ENCODE measurements at regions not wholly inside any gene's neighbourhood (a gene's known extent, or its start where the extent isn't known, plus 50 kb on each side); places are given as distances from the start of the nearest gene placed in this dataset.

GRCh38 chr9:7930613-7931012 lies 131.0 kb upstream of the DMAC1 start:
- no peak overlapping the region for H3K4me3 ChIP-seq (ENCODE audit: extremely low read depth, insufficient read depth, low read length, poor library complexity, severe bottlenecking)
- no peaks in the 10 kb centered on the region for H3K9me3 ChIP-seq (ENCODE audit: control insufficient read depth, low read length)
- H3K36me3 ChIP-seq (ENCODE audit: control insufficient read depth, insufficient read depth, low read length), result no peaks in the 10 kb centered on the region
- WGBS, 2 experiments (ENCODE audit: insufficient coverage in 2 of 2), result no CpG with 5 or more reads among the region's 2 CpGs
- no peaks in the 10 kb centered on the region for H3K4me1 ChIP-seq (ENCODE audit: control insufficient read depth, insufficient read depth, low read length, poor library complexity, severe bottlenecking)
- H3K27ac ChIP-seq (ENCODE audit: low read depth, low read length, severe bottlenecking), result no peak overlapping the region

GRCh38 chr9:7921545-7922197 lies 122.1 kb upstream of the DMAC1 start:
- no peak overlapping the region for H3K27ac ChIP-seq (ENCODE audit: low read depth, low read length, severe bottlenecking)
- no peaks in the 10 kb centered on the region for H3K4me1 ChIP-seq (ENCODE audit: control insufficient read depth, insufficient read depth, low read length, poor library complexity, severe bottlenecking)
- 88 to 94% methylated on average over 2 to 3 of the region's 6 CpGs for WGBS, 2 experiments (ENCODE audit: insufficient coverage in 2 of 2)

GRCh38 chr9:7912037-7912535 lies 112.5 kb upstream of the DMAC1 start:
- Histone ChIP-seq H3K27ac (ENCODE audit: low read depth, low read length, severe bottlenecking) (no peak overlapping the region), H3K4me3 (ENCODE audit: extremely low read depth, insufficient read depth, low read length, poor library complexity, severe bottlenecking) (no peak overlapping the region)

More at GRCh38 chr9:7921545-7922197, 122.1 kb upstream of the DMAC1 start:
- Histone ChIP-seq H3K36me3 (ENCODE audit: control insufficient read depth, insufficient read depth, low read length) (no peaks in the 10 kb centered on the region), H3K9me3 (ENCODE audit: control insufficient read depth, low read length) (no peaks in the 10 kb centered on the region), H3K4me3 (ENCODE audit: extremely low read depth, insufficient read depth, low read length, poor library complexity, severe bottlenecking) (no peak overlapping the region)

GRCh38 chr9:7910426-7911020 lies 110.9 kb upstream of the DMAC1 start:
- 71 to 79% methylated on average over 3 of the region's 6 CpGs for WGBS, 2 experiments (ENCODE audit: insufficient coverage in 2 of 2)
- Histone ChIP-seq H3K27ac (ENCODE audit: low read depth, low read length, severe bottlenecking) (no peak overlapping the region), H3K36me3 (ENCODE audit: control insufficient read depth, insufficient read depth, low read length) (no peaks in the 10 kb centered on the region), H3K4me1 (ENCODE audit: control insufficient read depth, insufficient read depth, low read length, poor library complexity, severe bottlenecking) (peaks cover 4% of the 10 kb centered on the region), H3K9me3 (ENCODE audit: control insufficient read depth, low read length) (no peaks in the 10 kb centered on the region), H3K4me3 (ENCODE audit: extremely low read depth, insufficient read depth, low read length, poor library complexity, severe bottlenecking) (no peak overlapping the region)

More at GRCh38 chr9:7912037-7912535, 112.5 kb upstream of the DMAC1 start:
- Histone ChIP-seq H3K4me1 (ENCODE audit: control insufficient read depth, insufficient read depth, low read length, poor library complexity, severe bottlenecking) (peaks cover 4% of the 10 kb centered on the region), H3K36me3 (ENCODE audit: control insufficient read depth, insufficient read depth, low read length) (no peaks in the 10 kb centered on the region), H3K9me3 (ENCODE audit: control insufficient read depth, low read length) (no peaks in the 10 kb centered on the region)

- Histone ChIP-seq H3K4me3 (ENCODE audit: extremely low read depth, insufficient read depth, low read length, poor library complexity, severe bottlenecking) (no peak overlapping the region), H3K36me3 (ENCODE audit: control insufficient read depth, insufficient read depth, low read length) (no peaks in the 10 kb centered on the region), H3K4me1 (ENCODE audit: control insufficient read depth, insufficient read depth, low read length, poor library complexity, severe bottlenecking) (peaks cover 4% of the 10 kb centered on the region), H3K27ac (ENCODE audit: low read depth, low read length, severe bottlenecking) (no peak overlapping the region), H3K9me3 (ENCODE audit: control insufficient read depth, low read length) (no peaks in the 10 kb centered on the region)
- WGBS, 2 experiments (ENCODE audit: insufficient coverage in 2 of 2), result 93 to 96% methylated on average over 2 to 3 of the region's 5 CpGs
These were observed 110.0 kb upstream of the DMAC1 start for GRCh38 chr9:7909537-7909936.

GRCh38 chr9:7907551-7908337 lies 108.2 kb upstream of the DMAC1 start:
- no peaks in the 10 kb centered on the region for H3K36me3 ChIP-seq (ENCODE audit: control insufficient read depth, insufficient read depth, low read length)
- peaks cover 4% of the 10 kb centered on the region for H3K4me1 ChIP-seq (ENCODE audit: control insufficient read depth, insufficient read depth, low read length, poor library complexity, severe bottlenecking)
- no peak overlapping the region for H3K27ac ChIP-seq (ENCODE audit: low read depth, low read length, severe bottlenecking)
- H3K9me3 ChIP-seq (ENCODE audit: control insufficient read depth, low read length), result no peaks in the 10 kb centered on the region
- no peak overlapping the region for H3K4me3 ChIP-seq (ENCODE audit: extremely low read depth, insufficient read depth, low read length, poor library complexity, severe bottlenecking)
- WGBS, 2 experiments (ENCODE audit: insufficient coverage in 2 of 2), result no CpG with 5 or more reads among the region's 5 CpGs

GRCh38 chr9:7906783-7907550 lies 107.4 kb upstream of the DMAC1 start:
- no peak overlapping the region for H3K4me3 ChIP-seq (ENCODE audit: extremely low read depth, insufficient read depth, low read length, poor library complexity, severe bottlenecking)
- H3K36me3 ChIP-seq (ENCODE audit: control insufficient read depth, insufficient read depth, low read length), result no peaks in the 10 kb centered on the region
- H3K4me1 ChIP-seq (ENCODE audit: control insufficient read depth, insufficient read depth, low read length, poor library complexity, severe bottlenecking), result peaks cover 10% of the 10 kb centered on the region
- H3K9me3 ChIP-seq (ENCODE audit: control insufficient read depth, low read length), result no peaks in the 10 kb centered on the region
- H3K27ac ChIP-seq (ENCODE audit: low read depth, low read length, severe bottlenecking), result no peak overlapping the region
- 78 to 90% methylated on average over 1 of the region's 2 CpGs for WGBS, 2 experiments (ENCODE audit: insufficient coverage in 2 of 2)

GRCh38 chr9:7901621-7902020 lies 102.0 kb upstream of the DMAC1 start:
- WGBS, 2 experiments (ENCODE audit: insufficient coverage in 2 of 2), result 77% methylated on average over 3 of the region's 4 CpGs; no CpG with 5 or more reads in 1 of the 2 experiments
- Histone ChIP-seq H3K4me1 (ENCODE audit: control insufficient read depth, insufficient read depth, low read length, poor library complexity, severe bottlenecking) (peaks cover 10% of the 10 kb centered on the region), H3K9me3 (ENCODE audit: control insufficient read depth, low read length) (no peaks in the 10 kb centered on the region), H3K36me3 (ENCODE audit: control insufficient read depth, insufficient read depth, low read length) (no peaks in the 10 kb centered on the region), H3K27ac (ENCODE audit: low read depth, low read length, severe bottlenecking) (no peak overlapping the region), H3K4me3 (ENCODE audit: extremely low read depth, insufficient read depth, low read length, poor library complexity, severe bottlenecking) (no peak overlapping the region)

- Histone ChIP-seq H3K36me3 (ENCODE audit: control insufficient read depth, insufficient read depth, low read length) (no peaks in the 10 kb centered on the region), H3K27ac (ENCODE audit: low read depth, low read length, severe bottlenecking) (no peak overlapping the region), H3K4me3 (ENCODE audit: extremely low read depth, insufficient read depth, low read length, poor library complexity, severe bottlenecking) (no peak overlapping the region), H3K4me1 (ENCODE audit: control insufficient read depth, insufficient read depth, low read length, poor library complexity, severe bottlenecking) (peaks cover 10% of the 10 kb centered on the region), H3K9me3 (ENCODE audit: control insufficient read depth, low read length) (no peaks in the 10 kb centered on the region)
- 80% methylated on average over 1 of the region's 3 CpGs; no CpG with 5 or more reads in 1 of the 2 experiments for WGBS, 2 experiments (ENCODE audit: insufficient coverage in 2 of 2)
These were observed 101.0 kb upstream of the DMAC1 start for GRCh38 chr9:7900541-7900940.

GRCh38 chr9:7899753-7900152 lies 100.2 kb upstream of the DMAC1 start:
- Histone ChIP-seq H3K36me3 (ENCODE audit: control insufficient read depth, insufficient read depth, low read length) (no peaks in the 10 kb centered on the region), H3K4me3 (ENCODE audit: extremely low read depth, insufficient read depth, low read length, poor library complexity, severe bottlenecking) (no peak overlapping the region), H3K27ac (ENCODE audit: low read depth, low read length, severe bottlenecking) (no peak overlapping the region), H3K9me3 (ENCODE audit: control insufficient read depth, low read length) (no peaks in the 10 kb centered on the region), H3K4me1 (ENCODE audit: control insufficient read depth, insufficient read depth, low read length, poor library complexity, severe bottlenecking) (peaks cover 10% of the 10 kb centered on the region)
- 50% methylated on average over 2 of the region's 3 CpGs for WGBS, 2 experiments (ENCODE audit: insufficient coverage in 2 of 2)

Data from mesodermal cell (in vitro differentiated cells).